ENCODE measurements at regions not wholly inside any gene's neighbourhood (a gene's known extent, or its start where the extent isn't known, plus 50 kb on each side); places are given as distances from the start of the nearest gene placed in this dataset.

- TF ChIP-seq FOXA1 (IDR thresholded peaks at IDR 0.05) (no peak), SP1 (IDR thresholded peaks at IDR 0.05) (no peak), TARDBP (IDR thresholded peaks at IDR 0.05) (no peak), NFRKB (IDR thresholded peaks at IDR 0.05) (no peak), PKNOX1 (IDR thresholded peaks at IDR 0.05) (no peak), SUZ12 (IDR thresholded peaks at IDR 0.05) (no peak), HDGF (IDR thresholded peaks at IDR 0.05; ENCODE audit: borderline replicate concordance) (no peak), FOXK2 (IDR thresholded peaks at IDR 0.05) (no peak), ELF4 (IDR thresholded peaks at IDR 0.05) (no peak), CTBP1 (IDR thresholded peaks at IDR 0.05; ENCODE audit: borderline replicate concordance) (no peak), LEF1 (IDR thresholded peaks at IDR 0.05; ENCODE audit: borderline replicate concordance) (no peak), FOXM1 (IDR thresholded peaks at IDR 0.05; ENCODE audit: borderline replicate concordance) (no peak), BHLHE40 (IDR thresholded peaks at IDR 0.05; ENCODE audit: borderline replicate concordance) (no peak)
Measured at GRCh38 chr10:60502621-60503020, 112.9 kb upstream of the ANK3 start.

All from HEK293T (cell line).